Keratinocyte (primary cell): ENCODE measurements at regions not wholly inside any gene's neighbourhood (a gene's known extent, or its start where the extent isn't known, plus 50 kb on each side); places are given as distances from the start of the nearest gene placed in this dataset.
"Not testable (repeated sequence)": the region's sequence is repeated elsewhere in the genome, so short reads cannot be mapped to it uniquely, and the experiment has no call there.

ENCODE experiments used
- DNase-seq: peaks from one replicate; pipeline ENCODE4 v3.0.0-alpha.2; 2011; ENCODE audit warnings: low read depth, missing footprints, low spot score
- FAIRE-seq: peaks from 2 replicates; lab custom pipeline; 2011; peaks lifted over from hg19 to GRCh38; lab: Jason Lieb, UNC
- H2AFZ ChIP-seq: 2 replicates; pipeline ENCODE4 v1.6.0; 2012; ENCODE audit warnings: low read length, control low read depth, inconsistent platforms; ENCODE audit not compliant: control insufficient read depth
- H3K27ac ChIP-seq: 2 replicates; pipeline ENCODE4 v1.5.1; 2011; ENCODE audit warnings: low read length; ENCODE audit not compliant: control insufficient read depth, insufficient read depth
- H3K27me3 ChIP-seq: 3 replicates; pipeline ENCODE4 v1.6.0; 2011; ENCODE audit warnings: low read length; ENCODE audit not compliant: control insufficient read depth, insufficient read depth; ENCODE audit errors: extremely low read depth
- H3K36me3 ChIP-seq, 2 experiments: 2 replicates in 1 of 2; 3 replicates in 1 of 2; pipeline ENCODE4 v1.5.1; 2011; ENCODE audit warnings: low read length in 2 of 2, mild to moderate bottlenecking in 1 of 2; ENCODE audit not compliant: control insufficient read depth in 2 of 2, insufficient read depth in 2 of 2; ENCODE audit errors: extremely low read depth in 1 of 2
- H3K4me1 ChIP-seq: 3 replicates; pipeline ENCODE4 v1.5.1; 2011; ENCODE audit warnings: low read length; ENCODE audit not compliant: control insufficient read depth, insufficient read depth; ENCODE audit errors: extremely low read depth
- H3K4me2 ChIP-seq: 3 replicates; pipeline ENCODE4 v1.6.0; 2011; ENCODE audit warnings: low read depth, low read length; ENCODE audit not compliant: control insufficient read depth, insufficient read depth; ENCODE audit errors: extremely low read depth
- H3K4me3 ChIP-seq, 3 experiments: fragments of 200-600 bp in 1 of 3; sonication (generic) in 1 of 3; 2 replicates in 2 of 3; 3 replicates in 1 of 3; pipeline ENCODE4 v1.5.1; 2011 to 2016; ENCODE audit warnings: low read length in 3 of 3, mild to moderate bottlenecking in 3 of 3, control low read depth in 2 of 3, inconsistent platforms in 1 of 3, low read depth in 1 of 3, mixed read lengths in 1 of 3, mixed run types in 1 of 3, moderate library complexity in 1 of 3; ENCODE audit not compliant: control insufficient read depth in 2 of 3, insufficient read depth in 2 of 3; ENCODE audit errors: extremely low read depth in 1 of 3
- H3K79me2 ChIP-seq: 2 replicates; pipeline ENCODE4 v1.6.0; 2012; ENCODE audit warnings: low read length; ENCODE audit not compliant: control insufficient read depth, insufficient read depth
- H3K9ac ChIP-seq: 3 replicates; pipeline ENCODE4 v1.6.0; 2011; ENCODE audit warnings: low read length; ENCODE audit not compliant: control insufficient read depth, insufficient read depth; ENCODE audit errors: extremely low read depth
- H3K9me1 ChIP-seq: 3 replicates; pipeline ENCODE4 v1.6.0; 2011; ENCODE audit warnings: low read length; ENCODE audit not compliant: control insufficient read depth, insufficient read depth; ENCODE audit errors: extremely low read depth
- H3K9me3 ChIP-seq: 2 replicates; pipeline ENCODE4 v1.5.1; 2012; ENCODE audit warnings: low read depth, low read length; ENCODE audit not compliant: control insufficient read depth
- H4K20me1 ChIP-seq: 3 replicates; pipeline ENCODE4 v1.6.0; 2011; ENCODE audit warnings: low read length; ENCODE audit not compliant: control insufficient read depth, insufficient read depth; ENCODE audit errors: extremely low read depth
- EZH2 ChIP-seq: IDR thresholded peaks from one replicate; pipeline ENCODE4 v1.6.1; 2012; ENCODE audit warnings: inconsistent platforms, mild to moderate bottlenecking, low read length, moderate library complexity
- dilution Hi-C: fragments of 300-500 bp; cut with MboI; formaldehyde crosslinking; loops from one replicate; pipeline ENCODE4 v1.7.0; 2020; ENCODE audit warnings: low sequenced_read_pairs; ENCODE audit not compliant: extremely low pct_ligation_motif_present
- TF ChIP-seq, protein P1 (sequence below), 3 experiments: IDR thresholded peaks in 1 of 3; conservative IDR thresholded peaks in 1 of 3; optimal IDR thresholded peaks in 1 of 3; 2 replicates in 2 of 3; 3 replicates in 1 of 3; pipeline versions ENCODE3 to v1.5.1; 2011; ENCODE audit warnings: low read length in 3 of 3, mild to moderate bottlenecking in 3 of 3, moderate library complexity in 2 of 3, control low read depth in 1 of 3, inconsistent platforms in 1 of 3; ENCODE audit not compliant: insufficient read depth in 2 of 3; ENCODE audit errors: extremely low read depth in 1 of 3

DNA sequence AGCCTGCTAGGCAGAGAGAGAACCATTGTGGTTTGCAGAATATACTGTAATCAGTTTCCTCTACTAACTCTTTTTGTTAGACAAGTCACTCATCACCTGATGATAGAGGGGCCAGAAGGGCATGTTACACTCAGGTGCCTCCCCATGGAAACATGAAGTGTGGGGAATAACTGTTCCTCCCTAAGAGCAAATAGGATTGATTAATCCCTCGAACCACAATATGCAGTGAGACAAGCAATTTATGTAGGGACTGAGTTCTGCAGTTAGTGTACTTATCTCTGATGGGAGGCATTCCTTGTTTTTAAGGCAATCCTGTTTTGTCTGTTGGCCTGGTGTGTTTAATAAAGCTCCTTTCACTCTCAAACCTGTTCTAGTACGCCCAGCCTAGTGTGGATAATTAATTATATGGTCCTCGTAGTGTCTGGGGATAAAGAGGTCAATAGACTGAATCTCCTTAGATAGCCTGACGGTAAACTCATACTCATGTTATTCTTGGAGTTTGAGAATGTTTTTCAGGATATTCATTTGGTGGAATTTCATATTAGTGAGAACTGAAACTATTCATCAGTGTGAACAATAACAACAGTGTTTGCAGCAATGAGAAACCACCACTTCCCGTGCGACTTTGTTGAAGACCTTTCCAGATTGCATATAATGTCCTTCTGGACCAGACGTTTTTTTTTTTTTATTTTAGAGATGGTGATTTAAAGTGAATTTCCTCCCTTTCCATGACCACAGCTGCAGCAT, 344.8 kb upstream of the FZD8 start:
- no peaks in the 10 kb centered on the region for H3K27me3 ChIP-seq
- no peak for DNase-seq
- dilution Hi-C loops: no loop called here
- no peaks in the 10 kb centered on the region for H3K36me3 ChIP-seq
- H3K27ac ChIP-seq: no peak overlapping the region
- H3K9me1 ChIP-seq: no peaks in the 10 kb centered on the region
- no peak for FAIRE-seq
- no peak overlapping the region for H2AFZ ChIP-seq
- no peak overlapping the region for H3K4me2 ChIP-seq
- no peaks in the 10 kb centered on the region for H3K79me2 ChIP-seq
- TF ChIP-seq EZH2: no peak
- TF ChIP-seq, protein P1, sequence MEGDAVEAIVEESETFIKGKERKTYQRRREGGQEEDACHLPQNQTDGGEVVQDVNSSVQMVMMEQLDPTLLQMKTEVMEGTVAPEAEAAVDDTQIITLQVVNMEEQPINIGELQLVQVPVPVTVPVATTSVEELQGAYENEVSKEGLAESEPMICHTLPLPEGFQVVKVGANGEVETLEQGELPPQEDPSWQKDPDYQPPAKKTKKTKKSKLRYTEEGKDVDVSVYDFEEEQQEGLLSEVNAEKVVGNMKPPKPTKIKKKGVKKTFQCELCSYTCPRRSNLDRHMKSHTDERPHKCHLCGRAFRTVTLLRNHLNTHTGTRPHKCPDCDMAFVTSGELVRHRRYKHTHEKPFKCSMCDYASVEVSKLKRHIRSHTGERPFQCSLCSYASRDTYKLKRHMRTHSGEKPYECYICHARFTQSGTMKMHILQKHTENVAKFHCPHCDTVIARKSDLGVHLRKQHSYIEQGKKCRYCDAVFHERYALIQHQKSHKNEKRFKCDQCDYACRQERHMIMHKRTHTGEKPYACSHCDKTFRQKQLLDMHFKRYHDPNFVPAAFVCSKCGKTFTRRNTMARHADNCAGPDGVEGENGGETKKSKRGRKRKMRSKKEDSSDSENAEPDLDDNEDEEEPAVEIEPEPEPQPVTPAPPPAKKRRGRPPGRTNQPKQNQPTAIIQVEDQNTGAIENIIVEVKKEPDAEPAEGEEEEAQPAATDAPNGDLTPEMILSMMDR (optimal IDR thresholded peaks at IDR 0.05 in 1 of 3, IDR thresholded peaks at IDR 0.05 in 1 of 3, conservative IDR thresholded peaks at IDR 0.05 in 1 of 3; ENCODE audit: extremely low read depth in 1 of 3, insufficient read depth in 2 of 3, low read length in 3 of 3): no peak
- no peak overlapping the region for H3K9ac ChIP-seq
- no peak overlapping the region for H3K4me3 ChIP-seq
- no peaks in the 10 kb centered on the region for H4K20me1 ChIP-seq
- H3K4me1 ChIP-seq: no peaks in the 10 kb centered on the region
- no peaks in the 10 kb centered on the region for H3K9me3 ChIP-seq

DNA sequence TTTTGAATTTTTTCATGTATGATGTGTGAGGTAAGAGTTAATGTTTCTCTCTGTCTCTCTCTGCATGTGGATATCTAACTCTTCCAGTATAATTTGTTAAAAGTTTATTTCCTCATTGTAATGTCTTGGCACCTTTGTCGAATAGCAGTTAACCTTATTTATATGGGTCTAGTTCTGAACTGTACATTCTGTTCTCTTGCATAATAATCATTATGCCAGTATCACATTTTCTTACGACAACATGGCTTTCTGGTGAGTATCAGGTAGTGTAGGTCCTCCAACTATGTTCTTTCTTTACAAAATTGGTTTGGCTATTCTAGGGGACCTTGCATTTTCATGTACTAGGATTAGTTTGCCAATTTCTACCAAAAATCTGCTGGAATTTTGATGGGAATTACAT, 337.0 kb upstream of the FZD8 start:
- no peak overlapping the region for H2AFZ ChIP-seq
- dilution Hi-C loops: no loop called here
- H4K20me1 ChIP-seq: no peaks in the 10 kb centered on the region
- H3K9me3 ChIP-seq: no peaks in the 10 kb centered on the region
- no peak for FAIRE-seq
- no peak for TF ChIP-seq EZH2
- TF ChIP-seq, protein P1 (optimal IDR thresholded peaks at IDR 0.05 in 1 of 3, IDR thresholded peaks at IDR 0.05 in 1 of 3, conservative IDR thresholded peaks at IDR 0.05 in 1 of 3; ENCODE audit: extremely low read depth in 1 of 3, insufficient read depth in 2 of 3, low read length in 3 of 3): no peak
- no peaks in the 10 kb centered on the region for H3K9me1 ChIP-seq
- DNase-seq: no peak
- no peak overlapping the region for H3K4me3 ChIP-seq
- H3K9ac ChIP-seq: no peak overlapping the region
- no peak overlapping the region for H3K27ac ChIP-seq
- H3K27me3 ChIP-seq: no peaks in the 10 kb centered on the region
- no peaks in the 10 kb centered on the region for H3K4me1 ChIP-seq
- no peaks in the 10 kb centered on the region for H3K79me2 ChIP-seq
- no peaks in the 10 kb centered on the region for H3K36me3 ChIP-seq
- H3K4me2 ChIP-seq: no peak overlapping the region

DNA sequence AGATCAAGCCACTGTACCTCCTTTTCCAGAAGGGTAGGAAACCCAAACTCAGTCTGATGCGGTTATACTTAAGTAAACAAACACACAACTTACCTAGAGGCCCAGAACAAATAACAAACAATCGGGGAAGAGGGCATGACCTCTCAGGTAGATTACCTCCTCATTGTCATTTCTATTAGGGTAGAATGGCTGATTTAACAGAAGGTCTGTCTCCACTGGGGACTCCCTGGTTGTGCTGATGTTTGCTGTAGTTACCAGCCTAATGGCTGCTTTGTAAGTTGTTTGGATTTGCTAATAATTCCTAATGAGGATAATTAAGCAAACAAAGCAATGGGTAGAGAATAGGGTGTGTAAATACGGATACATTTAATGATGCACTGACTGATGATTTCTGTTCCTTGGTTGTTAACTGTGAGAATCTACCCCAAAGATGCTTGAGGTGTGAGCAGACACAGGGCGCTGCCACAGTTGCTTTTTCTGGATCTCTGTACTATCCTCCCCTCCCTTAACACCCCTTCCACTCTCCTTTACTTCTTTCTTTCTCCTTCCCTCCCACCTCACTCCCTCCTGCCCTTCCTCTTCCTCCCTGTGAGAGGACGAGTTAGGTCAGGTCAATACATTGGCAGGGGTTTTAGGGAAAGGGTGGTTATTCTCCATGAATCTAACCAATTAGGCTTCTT, 332.0 kb upstream of the FZD8 start:
- H3K4me3 ChIP-seq, FAIRE-seq, H3K27me3 ChIP-seq, dilution Hi-C loops, DNase-seq, H4K20me1 ChIP-seq, H3K9me3 ChIP-seq, H3K27ac ChIP-seq, H3K9me1 ChIP-seq, H3K4me2 ChIP-seq, H2AFZ ChIP-seq, H3K36me3 ChIP-seq, H3K9ac ChIP-seq, H3K79me2 ChIP-seq, H3K4me1 ChIP-seq: not testable (repeated sequence)
